GM13976 (cell line): ENCODE measurements at regions not wholly inside any gene's neighbourhood (a gene's known extent, or its start where the extent isn't known, plus 50 kb on each side); places are given as distances from the start of the nearest gene placed in this dataset.

Experiments used
- DNase-seq: peaks from one replicate; pipeline ENCODE4 v3.0.0; 2012; ENCODE audit warnings: low spot score
- CTCF ChIP-seq: IDR thresholded peaks from 2 replicates; pipeline ENCODE4 v1.5.1; 2012; ENCODE audit warnings: borderline replicate concordance, mild to moderate bottlenecking; ENCODE audit not compliant: insufficient read depth; ENCODE audit errors: extremely low read depth, missing control alignments, control extremely low read depth
- in situ Hi-C: fragments of 300-500 bp; cut with MboI; formaldehyde crosslinking; loops from one replicate; pipeline ENCODE4 v1.12.0; 2022; ENCODE audit warnings: low sequenced_read_pairs, mixed read lengths, inconsistent platforms; ENCODE audit not compliant: unreplicated experiment

DNA sequence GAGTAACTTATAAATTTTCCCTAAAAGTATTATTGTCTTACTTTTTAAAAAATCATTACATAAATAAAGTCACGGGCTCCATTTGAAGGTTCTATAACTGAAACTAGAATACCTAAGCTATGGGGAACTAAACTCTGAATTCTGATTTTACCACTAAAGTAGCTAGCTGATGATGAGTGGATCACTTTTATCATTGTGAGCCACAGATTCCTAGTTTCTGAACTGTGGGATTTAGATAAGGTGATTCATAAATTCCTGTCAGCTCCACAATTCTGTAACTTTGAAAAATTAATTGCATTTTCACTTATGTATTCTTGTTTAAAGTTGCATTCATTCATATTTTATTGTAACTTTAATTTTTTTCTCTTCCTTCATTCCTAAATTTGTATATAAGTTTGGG is 540.9 kb downstream of the GBA3 start:
- no peak for TF ChIP-seq CTCF
- DNase-seq: no peak
- in situ Hi-C loops: no loop called here

DNA sequence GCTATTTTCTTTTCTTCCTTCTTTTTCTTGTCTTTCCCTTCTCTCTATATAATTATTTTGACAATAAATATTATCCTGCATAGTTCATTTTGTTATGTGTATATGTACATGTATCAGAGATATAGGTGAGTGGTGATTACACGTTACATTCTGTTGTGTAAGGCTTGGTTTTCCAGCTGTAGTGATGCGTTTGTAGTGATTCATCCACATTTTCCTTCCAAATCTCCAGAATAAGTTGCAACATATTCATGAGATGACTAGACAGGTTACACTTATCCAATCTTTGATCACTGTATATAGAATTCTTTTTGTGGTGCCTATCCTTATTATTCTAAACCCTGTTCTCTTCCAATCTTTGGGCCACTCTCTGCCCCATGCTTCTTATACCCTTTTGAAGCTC is 540.2 kb downstream of the GBA3 start:
- in situ Hi-C loops: no loop called here
- DNase-seq: no peak
- no peak for TF ChIP-seq CTCF

GRCh38 chr4:23225564-23225963 is 532.8 kb downstream of the GBA3 start:
- in situ Hi-C loops: no loop called here
- no peak for TF ChIP-seq CTCF

GRCh38 chr4:23224684-23225420 is 532.1 kb downstream of the GBA3 start:
- no peak for DNase-seq
- TF ChIP-seq CTCF: no peak
- in situ Hi-C loops: no loop called here

More at GRCh38 chr4:23225564-23225963, 532.8 kb downstream of the GBA3 start:
- DNase-seq: no peak

GRCh38 chr4:23220911-23221310 is 528.2 kb downstream of the GBA3 start:
- TF ChIP-seq CTCF: no peak
- in situ Hi-C loops: no loop called here
- DNase-seq: no peak

DNA sequence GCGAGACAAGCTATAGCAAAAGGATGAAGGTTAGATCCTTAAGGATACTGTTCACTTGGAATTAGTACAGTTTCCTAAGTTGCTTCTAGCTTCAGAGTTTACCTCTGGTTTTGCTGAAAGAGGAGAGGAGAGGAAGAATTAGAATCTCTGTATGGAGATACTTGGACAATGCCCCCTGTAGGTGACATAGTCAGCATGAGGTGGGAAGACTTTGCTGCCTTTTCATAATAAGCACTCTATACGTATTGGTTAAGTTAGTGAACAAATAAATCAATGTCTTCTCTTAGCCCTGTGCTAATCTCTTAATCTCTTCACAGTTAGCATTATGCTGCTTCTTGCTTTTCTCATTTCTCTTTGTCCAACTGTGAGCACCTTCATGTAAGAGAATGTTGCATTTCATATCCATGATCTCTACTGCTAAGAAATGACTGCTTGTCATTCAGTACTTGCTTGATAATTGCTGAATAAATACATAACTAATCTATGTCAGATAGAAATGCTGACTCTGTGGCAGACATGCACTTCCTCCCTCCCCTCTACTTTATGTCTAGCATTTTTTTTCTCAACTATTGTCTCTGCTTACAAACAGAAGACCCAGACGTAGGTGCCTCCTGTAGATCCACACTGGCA is 527.2 kb downstream of the GBA3 start:
- TF ChIP-seq CTCF: no peak
- DNase-seq: no peak
- in situ Hi-C loops: no loop called here
